NT2/D1 (cell line): ENCODE measurements at regions not wholly inside any gene's neighbourhood (a gene's known extent, or its start where the extent isn't known, plus 50 kb on each side); places are given as distances from the start of the nearest gene placed in this dataset.

Experiments used
- YY1 ChIP-seq: IDR thresholded peaks from 2 replicates; pipeline ENCODE4 v1.6.1; 2011; ENCODE audit not compliant: insufficient read length, insufficient read depth
- ZNF274 ChIP-seq: IDR thresholded peaks from 2 replicates; pipeline ENCODE4 v1.6.1; 2011; ENCODE audit warnings: mild to moderate bottlenecking, low read depth, low read length

DNA sequence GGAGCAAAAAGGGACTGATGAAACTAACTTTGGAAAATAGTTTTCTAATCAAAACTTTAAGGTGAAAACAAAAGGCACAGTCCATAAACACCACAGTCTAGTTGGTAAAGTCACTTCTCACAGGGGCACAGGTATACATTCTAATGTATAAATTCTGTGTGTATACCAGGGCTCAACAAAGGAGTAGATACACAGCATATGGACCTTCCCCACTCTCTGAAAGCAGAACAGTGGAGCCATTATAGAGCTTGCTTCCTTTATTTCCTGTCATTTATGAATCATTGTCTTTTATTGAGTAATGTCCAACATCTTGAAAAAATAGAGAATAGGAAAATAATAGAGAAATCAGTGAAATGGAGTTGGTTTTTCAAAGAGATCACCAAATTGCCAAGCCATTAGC lies 746.5 kb upstream of the CHRM3 start:
- TF ChIP-seq YY1 = no peak
- no peak for TF ChIP-seq ZNF274
